Brain microvascular endothelial cell (primary cell): ENCODE measurements at regions not wholly inside any gene's neighbourhood (a gene's known extent, or its start where the extent isn't known, plus 50 kb on each side); places are given as distances from the start of the nearest gene placed in this dataset.
"Not testable (repeated sequence)": the region's sequence is repeated elsewhere in the genome, so short reads cannot be mapped to it uniquely, and the experiment has no call there.

Experiments
- DNase-seq: peaks from one replicate; pipeline ENCODE4 v3.0.0-alpha.2; 2020
- H3K27ac ChIP-seq: fragments of 250-450 bp; sonication (Bioruptor Pico); 2 replicates; pipeline ENCODE4 v1.5.1; 2020; ENCODE audit warnings: mild to moderate bottlenecking, moderate library complexity
- H3K27me3 ChIP-seq: fragments of 250-450 bp; sonication (Bioruptor Pico); replicated peaks from 2 replicates; pipeline ENCODE4 v1.5.1; 2020; ENCODE audit warnings: mild to moderate bottlenecking
- H3K36me3 ChIP-seq: fragments of 250-450 bp; sonication (Bioruptor Pico); replicated peaks from 2 replicates; pipeline ENCODE4 v1.5.1; 2020; ENCODE audit warnings: mild to moderate bottlenecking
- H3K4me3 ChIP-seq: 2 replicates; pipeline ENCODE4 v1.5.1; 2011; ENCODE audit warnings: low read depth, mild to moderate bottlenecking, control low read depth, low read length, moderate library complexity
- CTCF ChIP-seq: IDR thresholded peaks from 2 replicates; pipeline ENCODE4 v1.5.1; 2011; ENCODE audit warnings: low read depth, mild to moderate bottlenecking, moderate library complexity, low read length, control low read depth, inconsistent platforms; ENCODE audit errors: missing control alignments
- in situ Hi-C: cut with HindIII; loops from 2 replicates; pipeline ENCODE4 v1.10.0; 2017; ENCODE audit warnings: low sequenced_read_pairs, low pct_ligation_motif_present

GRCh38 chr6:86508230-86508629 is 429.1 kb upstream of the HTR1E start:
- H3K4me3 ChIP-seq: no peak overlapping the region
- H3K36me3 ChIP-seq: no peaks in the 10 kb centered on the region
- no peak overlapping the region for H3K27ac ChIP-seq
- DNase-seq: no peak
- no peaks in the 10 kb centered on the region for H3K27me3 ChIP-seq
- in situ Hi-C loops: no loop called here
- TF ChIP-seq CTCF: no peak

GRCh38 chr6:86502497-86502896 is 434.8 kb upstream of the HTR1E start:
- no peaks in the 10 kb centered on the region for H3K27me3 ChIP-seq
- no peaks in the 10 kb centered on the region for H3K36me3 ChIP-seq
- H3K27ac ChIP-seq: no peak overlapping the region
- H3K4me3 ChIP-seq: no peak overlapping the region
- in situ Hi-C loops: no loop called here
- no peak for DNase-seq
- no peak for TF ChIP-seq CTCF

- H3K4me3 ChIP-seq: no peak overlapping the region
- in situ Hi-C loops: no loop called here
- no peak for TF ChIP-seq CTCF
Observed at GRCh38 chr6:86500035-86500434, 437.3 kb upstream of the HTR1E start.

GRCh38 chr6:86489042-86489441 is 448.3 kb upstream of the HTR1E start:
- H3K27ac ChIP-seq, H3K4me3 ChIP-seq, in situ Hi-C loops, H3K36me3 ChIP-seq, H3K27me3 ChIP-seq, DNase-seq: not testable (repeated sequence)

More at GRCh38 chr6:86500035-86500434, 437.3 kb upstream of the HTR1E start:
- H3K27me3 ChIP-seq: no peaks in the 10 kb centered on the region
- no peak overlapping the region for H3K27ac ChIP-seq
- H3K36me3 ChIP-seq: no peaks in the 10 kb centered on the region
- DNase-seq: no peak

GRCh38 chr6:86487660-86488221 is 449.6 kb upstream of the HTR1E start:
- in situ Hi-C loops: no loop called here
- H3K4me3 ChIP-seq: no peak overlapping the region
- TF ChIP-seq CTCF: no peak
- H3K36me3 ChIP-seq: no peaks in the 10 kb centered on the region
- H3K27me3 ChIP-seq: no peaks in the 10 kb centered on the region
- H3K27ac ChIP-seq: no peak overlapping the region
- no peak for DNase-seq

- H3K4me3 ChIP-seq, DNase-seq, H3K27me3 ChIP-seq, in situ Hi-C loops, H3K36me3 ChIP-seq, H3K27ac ChIP-seq: not testable (repeated sequence)
Observed at GRCh38 chr6:86478316-86478715, 459.0 kb upstream of the HTR1E start.

- in situ Hi-C loops: no loop called here
- no peak for TF ChIP-seq CTCF
- Histone ChIP-seq H3K4me3 (no peak overlapping the region), H3K27ac (no peak overlapping the region), H3K36me3 (no peaks in the 10 kb centered on the region), H3K27me3 (no peaks in the 10 kb centered on the region)
- DNase-seq: no peak
Observed at GRCh38 chr6:86477500-86478148, 459.7 kb upstream of the HTR1E start.
